Transverse colon (tissue), 4 donors: ENCODE measurements at regions not wholly inside any gene's neighbourhood (a gene's known extent, or its start where the extent isn't known, plus 50 kb on each side); places are given as distances from the start of the nearest gene placed in this dataset.
"Not testable (repeated sequence)": the region's sequence is repeated elsewhere in the genome, so short reads cannot be mapped to it uniquely, and the experiment has no call there.

Experiments used
- DNase-seq: peaks from one replicate; pipeline ENCODE4 v3.0.0-alpha.2; 2019
- H3K27ac ChIP-seq, 4 donors: fragments of 200-600 bp; sonication (generic); 2 replicates each; pipeline ENCODE4 v1.5.1; 2016 to 2018; ENCODE audit warnings: inconsistent platforms in 4 of 4
- H3K27me3 ChIP-seq: fragments of 200-600 bp; sonication (generic); 2 replicates; pipeline ENCODE4 v1.5.1; 2017; ENCODE audit warnings: inconsistent platforms
- H3K36me3 ChIP-seq, 4 donors: fragments of 200-600 bp; sonication (generic); 2 replicates each; pipeline ENCODE4 v1.5.1; 2017 to 2019; ENCODE audit warnings: inconsistent platforms in 4 of 4
- H3K4me1 ChIP-seq, 4 donors: fragments of 200-600 bp; sonication (generic); 2 replicates each; pipeline ENCODE4 v1.5.1; 2017 to 2020; ENCODE audit warnings: inconsistent platforms in 4 of 4
- H3K4me3 ChIP-seq, 4 donors: fragments of 200-600 bp; sonication (generic); 1 replicate in 1 of 4; 2 replicates in 3 of 4; pipeline versions ENCODE4 v1.5.1 to v1.6.1; 2017 to 2019; ENCODE audit warnings: inconsistent platforms in 4 of 4
- H3K9me3 ChIP-seq, 2 donors: fragments of 200-600 bp; sonication (generic); 2 replicates each; pipeline ENCODE4 v1.5.1; 2017 to 2019; ENCODE audit warnings: inconsistent platforms in 2 of 2
- CTCF ChIP-seq, 5 experiments: fragments of 200-600 bp in 3 of 5; fragments of 450-650 bp in 2 of 5; sonication (generic) in 3 of 5; IDR thresholded peaks; 1 replicate in 2 of 5; 2 replicates in 3 of 5; pipeline ENCODE4 v1.5.1; 2016 to 2017; ENCODE audit warnings: antibody characterized with exemption in 5 of 5, inconsistent platforms in 3 of 5, mild to moderate bottlenecking in 2 of 5, moderate library complexity in 1 of 5
- EP300 ChIP-seq: sonication (generic); formaldehyde crosslinking; IDR thresholded peaks from one replicate; pipeline ENCODE4 v1.6.1; 2017; ENCODE audit warnings: antibody characterized with exemption, low read depth
- POLR2A ChIP-seq: fragments of 450-650 bp; IDR thresholded peaks from one replicate; pipeline ENCODE4 v1.6.1; 2016; ENCODE audit warnings: antibody characterized with exemption, mild to moderate bottlenecking, moderate library complexity
- POLR2AphosphoS5 ChIP-seq, 3 donors: sonication (generic); formaldehyde crosslinking; IDR thresholded peaks; one replicate each; pipeline ENCODE4 v1.6.1; 2016; ENCODE audit warnings: antibody characterized with exemption in 3 of 3
- WGBS, 2 donors: methylation state at CpG; one replicate each; pipeline ENCODE4 v1.1.5; 2018; ENCODE audit warnings: low coverage in 1 of 2; 5-methylcytosine and 5-hydroxymethylcytosine counted together
- in situ Hi-C, 4 donors: fragments of 200-750 bp; cut with MboI; loops; one replicate each; pipeline versions ENCODE4 v1.15.0 to v1.15.1; 2017; ENCODE audit warnings: low sequenced_read_pairs in 3 of 4, low pct_ligation_motif_present in 1 of 4, low pct_unique_long_range_greater_than_20kb in 1 of 4
- intact Hi-C: fragments of 100-400 bp; cut with DNase I; formaldehyde crosslinking; loops from one replicate; pipeline ENCODE4 v1.15.1; 2023; ENCODE audit warnings: low total_unique reads

GRCh38 chr2:199064201-199064600 lies 393.5 kb downstream of the SATB2 start:
- H3K27me3 ChIP-seq = no peaks in the 10 kb centered on the region
- H3K4me1 ChIP-seq = no peaks in the 10 kb centered on the region
- no peaks in the 10 kb centered on the region for H3K36me3 ChIP-seq
- TF ChIP-seq POLR2A = no peak
- no peak for TF ChIP-seq CTCF (IDR thresholded peaks at IDR 0.05)
- TF ChIP-seq POLR2AphosphoS5 (IDR thresholded peaks at IDR 0.05) = no peak
- TF ChIP-seq EP300 = no peak
- peaks cover 3 to 4% of the 10 kb centered on the region in 2 donors for H3K9me3 ChIP-seq
- in situ Hi-C loops = no loop called here
- intact Hi-C loops = no loop called here
- H3K27ac ChIP-seq = no peak overlapping the region
- no peak for DNase-seq
- 70 to 82% methylated on average over 2 of the region's 2 CpGs for WGBS, 2 donors
- H3K4me3 ChIP-seq = no peak overlapping the region

GRCh38 chr2:199057936-199058335 lies 399.8 kb downstream of the SATB2 start:
- H3K4me3 ChIP-seq = no peak overlapping the region
- no peaks in the 10 kb centered on the region for H3K27me3 ChIP-seq
- H3K27ac ChIP-seq = no peak overlapping the region
- no peaks in the 10 kb centered on the region for H3K36me3 ChIP-seq
- 74 to 94% methylated on average over 2 of the region's 2 CpGs for WGBS, 2 donors
- no peak for TF ChIP-seq EP300
- H3K9me3 ChIP-seq = no peaks in the 10 kb centered on the region
- in situ Hi-C loops (no loop called here), intact Hi-C loops (no loop called here)
- no peaks in the 10 kb centered on the region for H3K4me1 ChIP-seq
- DNase-seq = no peak

- no peak for DNase-seq
- Histone ChIP-seq H3K9me3 (no peaks in the 10 kb centered on the region), H3K4me1 (no peaks in the 10 kb centered on the region), H3K27me3 (no peaks in the 10 kb centered on the region), H3K27ac (no peak overlapping the region), H3K36me3 (no peaks in the 10 kb centered on the region), H3K4me3 (no peak overlapping the region)
- 55 to 57% methylated on average over 2 of the region's 2 CpGs for WGBS, 2 donors
- in situ Hi-C loops (no loop called here), intact Hi-C loops (no loop called here)
- no peak for TF ChIP-seq EP300
- TF ChIP-seq POLR2AphosphoS5 (IDR thresholded peaks at IDR 0.05) = no peak
- TF ChIP-seq POLR2A = no peak
- TF ChIP-seq CTCF (IDR thresholded peaks at IDR 0.05) = no peak
Observed at GRCh38 chr2:199055336-199055735, 402.4 kb downstream of the SATB2 start.

- 93 to 95% methylated on average over 2 of the region's 2 CpGs for WGBS, 2 donors
- in situ Hi-C loops (no loop called here), intact Hi-C loops (no loop called here)
- peaks cover 0 to 7% (median 0%) of the 10 kb centered on the region in 4 donors for H3K4me1 ChIP-seq
- H3K36me3 ChIP-seq = no peaks in the 10 kb centered on the region
- H3K9me3 ChIP-seq = no peaks in the 10 kb centered on the region
- H3K4me3 ChIP-seq = no peak overlapping the region
- DNase-seq = no peak
- H3K27ac ChIP-seq = no peak overlapping the region
- no peaks in the 10 kb centered on the region for H3K27me3 ChIP-seq
- TF ChIP-seq POLR2A (no peak), CTCF (IDR thresholded peaks at IDR 0.05) (no peak), POLR2AphosphoS5 (IDR thresholded peaks at IDR 0.05) (no peak), EP300 (no peak)
Observed at GRCh38 chr2:199042660-199043379, 414.9 kb downstream of the SATB2 start.

- intact Hi-C loops (no loop called here), in situ Hi-C loops (no loop called here)
- Histone ChIP-seq H3K36me3 (no peaks in the 10 kb centered on the region), H3K4me3 (no peak overlapping the region), H3K9me3 (no peaks in the 10 kb centered on the region), H3K4me1 (peaks cover 0 to 7% (median 0%) of the 10 kb centered on the region in 4 donors), H3K27ac (no peak overlapping the region), H3K27me3 (no peaks in the 10 kb centered on the region)
- 58 to 79% methylated on average over 2 of the region's 2 CpGs for WGBS, 2 donors
- TF ChIP-seq EP300 = no peak
- no peak for DNase-seq
Observed at GRCh38 chr2:199040522-199040921, 417.2 kb downstream of the SATB2 start.

GRCh38 chr2:199033761-199034160 lies 424.0 kb downstream of the SATB2 start:
- H3K36me3 ChIP-seq, in situ Hi-C loops, H3K9me3 ChIP-seq, H3K4me1 ChIP-seq, H3K4me3 ChIP-seq, DNase-seq, H3K27ac ChIP-seq, intact Hi-C loops, H3K27me3 ChIP-seq: not testable (repeated sequence)
- 86 to 100% methylated on average over 2 to 3 of the region's 3 CpGs for WGBS, 2 donors
